ENCODE measurements at regions not wholly inside any gene's neighbourhood (a gene's known extent, or its start where the extent isn't known, plus 50 kb on each side); places are given as distances from the start of the nearest gene placed in this dataset.

DNA sequence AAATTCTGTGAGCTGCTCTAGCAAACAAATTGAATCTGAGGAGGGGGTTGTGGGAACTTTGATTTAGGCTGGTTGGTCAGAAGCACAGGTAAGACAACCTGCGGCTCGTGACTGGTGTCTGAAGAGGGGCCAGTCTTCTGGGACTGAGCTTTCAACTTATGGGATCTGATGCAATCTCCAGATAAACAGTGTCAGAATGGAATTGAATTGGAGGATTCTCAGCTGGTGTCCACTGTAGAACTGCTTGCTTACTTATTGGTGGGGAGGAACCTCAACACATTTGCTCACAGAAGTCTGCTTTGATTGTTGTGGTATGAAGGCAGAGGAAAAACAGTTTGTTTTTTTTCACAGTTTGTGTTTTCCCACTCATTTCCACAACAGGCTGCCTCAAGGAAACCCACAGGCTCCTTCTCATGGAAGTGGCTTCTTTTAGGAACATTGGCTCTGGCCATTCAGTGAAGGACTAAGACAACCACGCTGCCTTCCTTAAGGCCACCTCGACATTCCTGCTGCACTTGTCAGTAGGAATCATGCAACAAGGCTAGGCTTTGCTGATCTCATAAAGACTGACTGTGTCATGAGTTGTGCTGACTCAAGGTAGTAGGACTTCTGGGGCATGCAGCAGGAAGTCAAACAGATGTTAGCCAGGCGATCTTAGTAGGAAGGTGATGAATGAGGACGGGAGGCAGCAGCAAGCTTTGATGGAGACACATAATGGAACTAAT lies 104.7 kb downstream of the TSN start:
- ATAC-seq (ENCODE audit: low FRiP score) (peak; percentile 52), DNase-seq (ENCODE audit: low spot score) (no peak)
- TF ChIP-seq, protein P1, sequence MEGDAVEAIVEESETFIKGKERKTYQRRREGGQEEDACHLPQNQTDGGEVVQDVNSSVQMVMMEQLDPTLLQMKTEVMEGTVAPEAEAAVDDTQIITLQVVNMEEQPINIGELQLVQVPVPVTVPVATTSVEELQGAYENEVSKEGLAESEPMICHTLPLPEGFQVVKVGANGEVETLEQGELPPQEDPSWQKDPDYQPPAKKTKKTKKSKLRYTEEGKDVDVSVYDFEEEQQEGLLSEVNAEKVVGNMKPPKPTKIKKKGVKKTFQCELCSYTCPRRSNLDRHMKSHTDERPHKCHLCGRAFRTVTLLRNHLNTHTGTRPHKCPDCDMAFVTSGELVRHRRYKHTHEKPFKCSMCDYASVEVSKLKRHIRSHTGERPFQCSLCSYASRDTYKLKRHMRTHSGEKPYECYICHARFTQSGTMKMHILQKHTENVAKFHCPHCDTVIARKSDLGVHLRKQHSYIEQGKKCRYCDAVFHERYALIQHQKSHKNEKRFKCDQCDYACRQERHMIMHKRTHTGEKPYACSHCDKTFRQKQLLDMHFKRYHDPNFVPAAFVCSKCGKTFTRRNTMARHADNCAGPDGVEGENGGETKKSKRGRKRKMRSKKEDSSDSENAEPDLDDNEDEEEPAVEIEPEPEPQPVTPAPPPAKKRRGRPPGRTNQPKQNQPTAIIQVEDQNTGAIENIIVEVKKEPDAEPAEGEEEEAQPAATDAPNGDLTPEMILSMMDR (IDR thresholded peaks at IDR 0.05), result no peak

DNA sequence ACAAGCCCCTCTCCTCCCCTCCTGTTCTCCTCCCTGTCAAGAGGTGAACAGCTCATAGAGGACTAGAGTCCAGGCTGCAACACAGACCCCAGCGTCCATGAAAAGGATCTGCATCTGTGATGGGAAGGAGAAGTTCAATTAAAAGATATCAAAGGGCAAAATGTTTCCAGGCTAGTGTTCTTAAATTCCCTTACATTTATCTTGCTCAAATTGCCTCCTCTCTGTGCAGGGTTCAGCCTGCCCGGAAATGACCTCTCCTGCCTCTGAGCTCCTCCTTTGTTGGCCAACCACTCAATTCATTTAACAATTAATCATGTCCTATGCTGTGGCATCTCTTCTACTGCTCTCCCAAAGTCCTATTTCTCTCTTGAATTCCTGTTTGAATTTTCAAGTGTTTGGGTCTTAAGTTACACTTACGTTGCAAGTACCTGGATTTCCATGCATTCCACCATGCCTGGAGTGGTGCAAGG lies 105.3 kb downstream of the TSN start:
- peak; percentile 45 for ATAC-seq (ENCODE audit: low FRiP score)
- DNase-seq (ENCODE audit: low spot score), result no peak
- TF ChIP-seq, protein P1 (IDR thresholded peaks at IDR 0.05), result no peak

DNA sequence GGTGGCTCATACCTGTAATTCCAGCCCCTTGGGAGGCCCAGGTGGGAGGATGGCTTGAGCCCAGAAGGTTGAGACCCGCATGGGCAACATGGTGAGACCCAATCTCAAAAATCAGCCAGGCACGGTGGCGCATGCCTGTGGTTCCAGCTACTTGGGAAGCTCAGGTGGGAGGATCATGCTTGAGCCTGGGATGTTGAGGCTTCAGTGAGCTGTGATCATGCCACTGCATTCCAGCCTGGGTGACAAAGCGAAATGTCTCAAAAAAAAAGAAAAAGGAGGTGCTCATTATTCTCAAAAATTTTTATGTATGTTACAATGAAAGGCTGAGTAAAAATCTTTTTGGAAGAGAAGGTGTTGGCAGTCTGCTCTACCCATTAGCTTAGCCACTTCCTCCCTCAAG lies 106.8 kb downstream of the TSN start:
- no peak for ATAC-seq (ENCODE audit: low FRiP score)
- TF ChIP-seq, protein P1 (IDR thresholded peaks at IDR 0.05), result no peak
- no peak for DNase-seq (ENCODE audit: low spot score)

DNA sequence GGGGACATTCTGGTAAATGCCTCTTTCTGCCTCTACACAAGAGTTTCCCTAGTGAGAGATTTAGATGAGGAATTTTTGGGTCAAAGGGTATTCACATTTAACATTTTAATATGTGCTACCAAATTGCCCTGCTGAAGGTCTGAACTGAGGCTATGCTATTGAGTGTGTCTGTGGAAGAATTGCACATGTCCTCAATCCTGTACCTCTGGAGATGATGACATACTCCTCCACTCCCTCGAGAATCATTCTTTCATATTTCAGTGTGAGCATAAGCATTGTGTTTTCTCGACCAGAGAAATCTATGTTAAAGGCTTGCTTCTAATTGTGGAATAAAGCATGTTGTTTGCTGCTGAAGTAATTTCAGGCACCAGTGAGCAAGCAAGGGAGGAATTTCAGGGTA lies 110.5 kb downstream of the TSN start:
- DNase-seq (ENCODE audit: low spot score), result no peak
- ATAC-seq (ENCODE audit: low FRiP score), result no peak
- TF ChIP-seq, protein P1 (IDR thresholded peaks at IDR 0.05), result no peak

DNA sequence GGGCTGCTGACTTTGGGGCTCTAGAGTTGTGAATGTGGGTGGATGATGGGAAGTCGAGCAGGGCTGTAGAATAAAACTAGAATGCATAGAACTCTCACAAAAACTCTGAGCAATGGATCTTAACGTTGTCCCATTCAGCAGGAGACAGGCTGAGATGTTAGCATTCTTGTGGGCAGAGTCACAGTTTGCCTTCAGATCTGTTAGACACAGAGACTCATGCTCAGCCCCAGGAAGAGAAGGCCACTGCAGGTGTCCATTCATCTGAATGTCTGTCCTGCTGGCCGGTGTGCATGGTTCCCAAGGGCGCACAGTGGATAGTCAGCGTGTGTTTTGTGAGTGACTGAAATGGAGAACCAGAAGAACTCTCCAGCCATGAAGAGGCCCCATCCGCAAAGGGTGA lies 111.3 kb downstream of the TSN start:
- TF ChIP-seq, protein P1 (IDR thresholded peaks at IDR 0.05), result no peak
- DNase-seq (ENCODE audit: low spot score) (no peak), ATAC-seq (ENCODE audit: low FRiP score) (no peak)

DNA sequence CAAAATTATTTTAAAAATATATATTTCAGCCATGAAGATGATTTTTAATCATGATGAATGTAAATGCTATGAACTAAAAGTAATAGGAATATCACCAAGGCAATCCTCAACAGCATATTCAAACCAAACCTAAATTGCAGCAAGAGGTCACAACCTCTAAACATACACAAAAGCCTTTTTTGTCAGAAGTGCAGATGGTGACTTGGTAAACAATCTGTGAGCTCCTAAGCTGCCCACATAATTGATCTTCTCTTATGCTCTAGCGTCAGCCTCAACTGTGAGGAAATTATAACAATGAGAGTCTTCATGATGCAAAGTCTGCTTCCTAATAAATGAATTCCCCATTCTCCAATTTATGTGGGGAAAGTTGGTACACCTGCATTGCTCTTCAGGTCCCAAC lies 113.2 kb downstream of the TSN start:
- TF ChIP-seq, protein P1 (IDR thresholded peaks at IDR 0.05), result no peak
- DNase-seq (ENCODE audit: low spot score), result no peak
- no peak for ATAC-seq (ENCODE audit: low FRiP score)

DNA sequence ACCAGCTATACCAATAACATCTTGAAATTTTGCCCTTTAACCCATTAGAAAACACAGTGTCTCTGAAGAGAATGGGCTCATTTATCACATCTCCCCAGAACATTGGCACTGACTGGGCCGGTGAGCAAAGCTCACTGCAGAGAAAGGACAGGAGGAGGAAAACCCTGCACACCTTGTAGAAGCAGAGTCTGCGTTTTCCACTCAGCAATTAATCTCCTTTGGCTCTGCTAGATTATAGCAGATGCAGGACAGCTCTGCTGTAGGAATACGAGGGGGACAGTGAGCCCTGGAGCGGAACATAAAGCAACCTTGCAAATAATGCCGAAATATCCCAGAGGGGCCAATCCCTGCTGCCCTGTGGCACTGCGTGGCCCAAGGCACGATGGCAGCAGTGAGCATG lies 113.9 kb downstream of the TSN start:
- DNase-seq (ENCODE audit: low spot score) (no peak), ATAC-seq (ENCODE audit: low FRiP score) (no peak)
- TF ChIP-seq, protein P1 (IDR thresholded peaks at IDR 0.05), result no peak

Measured in omental fat pad (tissue), 3 donors.